ENCODE measurements at regions not wholly inside any gene's neighbourhood (a gene's known extent, or its start where the extent isn't known, plus 50 kb on each side); places are given as distances from the start of the nearest gene placed in this dataset.
"Not testable (repeated sequence)": the region's sequence is repeated elsewhere in the genome, so short reads cannot be mapped to it uniquely, and the experiment has no call there.

- no peak for DNase-seq (ENCODE audit: low read depth)
Measured at GRCh38 chr2:11072550-11072949, 82.7 kb upstream of the SLC66A3 start.

GRCh38 chr2:11073251-11073650 lies 82.0 kb upstream of the SLC66A3 start:
- DNase-seq (ENCODE audit: low read depth) = peak; percentile 69

GRCh38 chr2:11073776-11074175 lies 81.5 kb upstream of the SLC66A3 start:
- DNase-seq (ENCODE audit: low read depth) = no peak

- DNase-seq (ENCODE audit: low read depth) = no peak
Measured at GRCh38 chr2:11074246-11074820, 80.9 kb upstream of the SLC66A3 start.

- no peak for DNase-seq (ENCODE audit: low read depth)
Measured at GRCh38 chr2:11075221-11075620, 80.0 kb upstream of the SLC66A3 start.

GRCh38 chr2:11077411-11077810 lies 77.9 kb upstream of the SLC66A3 start:
- DNase-seq (ENCODE audit: low read depth) = no peak

- DNase-seq (ENCODE audit: low read depth) = no peak
Measured at GRCh38 chr2:11079136-11079824, 76.0 kb upstream of the SLC66A3 start.

GRCh38 chr2:11080253-11081115 lies 74.8 kb upstream of the SLC66A3 start:
- DNase-seq (ENCODE audit: low read depth) = no peak

- no peak for DNase-seq (ENCODE audit: low read depth)
Measured at GRCh38 chr2:11082880-11083279, 72.4 kb upstream of the SLC66A3 start.

GRCh38 chr2:11088821-11089220 lies 66.4 kb upstream of the SLC66A3 start:
- not testable (repeated sequence) for DNase-seq (ENCODE audit: low read depth)

GRCh38 chr2:11090187-11090586 lies 65.1 kb upstream of the SLC66A3 start:
- no peak for DNase-seq (ENCODE audit: low read depth)

GRCh38 chr2:11092701-11093335 lies 62.4 kb upstream of the SLC66A3 start:
- DNase-seq (ENCODE audit: low read depth) = no peak

- DNase-seq (ENCODE audit: low read depth) = no peak
Measured at GRCh38 chr2:11093467-11093866, 61.8 kb upstream of the SLC66A3 start.

- DNase-seq (ENCODE audit: low read depth) = no peak
Measured at GRCh38 chr2:11094021-11094810, 61.1 kb upstream of the SLC66A3 start.

GRCh38 chr2:11096591-11096990 lies 58.7 kb upstream of the SLC66A3 start:
- no peak for DNase-seq (ENCODE audit: low read depth)

- no peak for DNase-seq (ENCODE audit: low read depth)
Measured at GRCh38 chr2:11097038-11097720, 58.1 kb upstream of the SLC66A3 start.

GRCh38 chr2:11097854-11098387 lies 57.3 kb upstream of the SLC66A3 start:
- DNase-seq (ENCODE audit: low read depth) = no peak

- DNase-seq (ENCODE audit: low read depth) = no peak
Measured at GRCh38 chr2:11099122-11100065, 55.9 kb upstream of the SLC66A3 start.

- no peak for DNase-seq (ENCODE audit: low read depth)
Measured at GRCh38 chr2:11100130-11100529, 55.1 kb upstream of the SLC66A3 start.

GRCh38 chr2:11100976-11101375 lies 54.3 kb upstream of the SLC66A3 start:
- no peak for DNase-seq (ENCODE audit: low read depth)

Data from Daoy (cell line).